ENCODE measurements at regions not wholly inside any gene's neighbourhood (a gene's known extent, or its start where the extent isn't known, plus 50 kb on each side); places are given as distances from the start of the nearest gene placed in this dataset.

DNA sequence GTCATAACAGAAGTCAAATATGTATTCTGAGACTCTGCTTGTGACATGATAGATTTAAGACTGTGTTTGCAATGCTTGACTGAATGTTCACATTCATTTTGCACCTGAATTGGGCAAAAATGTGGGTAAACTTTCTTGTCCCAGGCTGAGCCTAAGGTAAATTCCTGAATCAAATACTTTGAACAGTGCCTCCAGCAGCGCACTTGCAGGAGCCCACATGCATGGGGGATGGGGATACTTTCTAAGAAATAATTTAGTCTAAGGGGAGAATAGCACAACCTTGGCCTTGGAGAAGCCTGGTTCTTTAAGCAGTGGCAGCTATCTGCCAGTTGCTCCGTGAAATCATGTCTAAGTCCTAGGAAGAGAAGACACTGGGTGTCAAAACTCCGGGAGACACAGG lies 163.5 kb upstream of the EGFLAM start:
- no peak overlapping the region for H3K27ac ChIP-seq (ENCODE audit: insufficient read depth, low read length, poor library complexity, severe bottlenecking)
- H3K36me3 Mint-ChIP-seq: no peaks in the 10 kb centered on the region
- H3K27me3 Mint-ChIP-seq: no peaks in the 10 kb centered on the region
- H3K4me1 Mint-ChIP-seq: no peaks in the 10 kb centered on the region
- no peak overlapping the region for H3K27ac Mint-ChIP-seq
- no peak overlapping the region for H3K4me3 ChIP-seq (ENCODE audit: low read depth, low read length)
- no peak for DNase-seq
- no peak overlapping the region for H3K4me3 Mint-ChIP-seq
- H3K27me3 ChIP-seq (ENCODE audit: control insufficient read depth, insufficient read depth, low read length): no peaks in the 10 kb centered on the region
- no peaks in the 10 kb centered on the region for H3K36me3 ChIP-seq (ENCODE audit: control insufficient read depth, insufficient read depth, low read length)
- no peak for ATAC-seq (ENCODE audit: low read depth in 2 of 2)
- no peaks in the 10 kb centered on the region for H3K4me1 ChIP-seq (ENCODE audit: control insufficient read depth, insufficient read depth, low read length, poor library complexity, severe bottlenecking)
- H3K9me3 Mint-ChIP-seq: peaks cover 0 to 3% (median 2%) of the 10 kb centered on the region in 7 donors
- no peaks in the 10 kb centered on the region for H3K9me3 ChIP-seq (ENCODE audit: control insufficient read depth in 2 of 2, low read length in 2 of 2)

DNA sequence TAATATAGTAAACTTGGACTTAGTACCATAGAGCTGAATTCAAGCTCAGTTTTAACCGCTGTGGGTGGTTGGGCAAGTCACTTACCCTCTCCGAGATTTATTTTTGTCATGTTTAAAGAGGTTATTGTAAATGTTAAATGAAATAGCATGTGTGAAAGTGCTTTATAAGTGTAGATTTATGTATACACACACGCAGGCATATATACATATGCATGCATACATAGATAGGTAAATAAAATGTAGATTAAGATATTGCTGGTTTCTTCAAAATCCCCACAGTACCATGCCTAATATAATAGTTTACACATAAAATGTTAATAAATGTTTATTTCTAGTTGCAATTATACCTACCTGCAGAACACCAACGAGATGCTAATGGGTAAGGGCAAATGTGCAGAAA lies 164.5 kb upstream of the EGFLAM start:
- DNase-seq: no peak
- H3K9me3 ChIP-seq (ENCODE audit: control insufficient read depth in 2 of 2, low read length in 2 of 2): no peaks in the 10 kb centered on the region
- H3K4me3 ChIP-seq (ENCODE audit: low read depth, low read length): no peak overlapping the region
- ATAC-seq (ENCODE audit: low read depth in 2 of 2): no peak
- Mint-ChIP-seq H3K27me3 (no peaks in the 10 kb centered on the region), H3K4me3 (no peak overlapping the region), H3K27ac (no peak overlapping the region), H3K9me3 (peaks cover 0 to 5% (median 0%) of the 10 kb centered on the region in 7 donors), H3K4me1 (no peaks in the 10 kb centered on the region), H3K36me3 (no peaks in the 10 kb centered on the region)
- no peak overlapping the region for H3K27ac ChIP-seq (ENCODE audit: insufficient read depth, low read length, poor library complexity, severe bottlenecking)
- H3K27me3 ChIP-seq (ENCODE audit: control insufficient read depth, insufficient read depth, low read length): no peaks in the 10 kb centered on the region
- H3K4me1 ChIP-seq (ENCODE audit: control insufficient read depth, insufficient read depth, low read length, poor library complexity, severe bottlenecking): no peaks in the 10 kb centered on the region
- no peaks in the 10 kb centered on the region for H3K36me3 ChIP-seq (ENCODE audit: control insufficient read depth, insufficient read depth, low read length)

DNA sequence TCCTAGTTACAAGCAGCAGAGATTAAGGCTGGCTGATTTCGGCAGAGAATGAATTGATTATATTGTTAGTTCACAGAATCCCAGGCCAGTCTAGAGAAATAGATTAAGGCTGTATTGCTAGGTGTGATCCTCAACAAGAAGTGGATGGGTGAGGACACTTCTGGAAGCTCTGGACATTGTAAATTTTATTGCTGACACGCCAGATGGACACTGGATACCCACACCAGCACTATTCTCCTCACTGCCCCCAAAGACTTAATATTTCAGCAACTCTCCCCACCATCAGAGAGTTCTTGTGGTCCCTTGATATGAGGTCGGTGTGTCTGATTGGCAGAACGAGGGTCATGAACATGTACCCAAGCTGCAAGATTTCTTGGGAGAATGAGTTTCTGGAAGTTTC lies 171.6 kb upstream of the EGFLAM start:
- Histone ChIP-seq H3K27me3 (ENCODE audit: control insufficient read depth, insufficient read depth, low read length) (peaks cover 2% of the 10 kb centered on the region), H3K36me3 (ENCODE audit: control insufficient read depth, insufficient read depth, low read length) (no peaks in the 10 kb centered on the region), H3K4me3 (ENCODE audit: low read depth, low read length) (no peak overlapping the region), H3K27ac (ENCODE audit: insufficient read depth, low read length, poor library complexity, severe bottlenecking) (no peak overlapping the region), H3K4me1 (ENCODE audit: control insufficient read depth, insufficient read depth, low read length, poor library complexity, severe bottlenecking) (no peaks in the 10 kb centered on the region), H3K9me3 (ENCODE audit: control insufficient read depth in 2 of 2, low read length in 2 of 2) (no peaks in the 10 kb centered on the region)
- ATAC-seq (ENCODE audit: low read depth in 2 of 2) (no peak), DNase-seq (no peak)
- Mint-ChIP-seq H3K36me3 (no peaks in the 10 kb centered on the region), H3K27me3 (no peaks in the 10 kb centered on the region), H3K4me1 (no peaks in the 10 kb centered on the region), H3K4me3 (no peak overlapping the region), H3K9me3 (peaks cover 0 to 5% (median 3%) of the 10 kb centered on the region in 7 donors), H3K27ac (no peak overlapping the region)

DNA sequence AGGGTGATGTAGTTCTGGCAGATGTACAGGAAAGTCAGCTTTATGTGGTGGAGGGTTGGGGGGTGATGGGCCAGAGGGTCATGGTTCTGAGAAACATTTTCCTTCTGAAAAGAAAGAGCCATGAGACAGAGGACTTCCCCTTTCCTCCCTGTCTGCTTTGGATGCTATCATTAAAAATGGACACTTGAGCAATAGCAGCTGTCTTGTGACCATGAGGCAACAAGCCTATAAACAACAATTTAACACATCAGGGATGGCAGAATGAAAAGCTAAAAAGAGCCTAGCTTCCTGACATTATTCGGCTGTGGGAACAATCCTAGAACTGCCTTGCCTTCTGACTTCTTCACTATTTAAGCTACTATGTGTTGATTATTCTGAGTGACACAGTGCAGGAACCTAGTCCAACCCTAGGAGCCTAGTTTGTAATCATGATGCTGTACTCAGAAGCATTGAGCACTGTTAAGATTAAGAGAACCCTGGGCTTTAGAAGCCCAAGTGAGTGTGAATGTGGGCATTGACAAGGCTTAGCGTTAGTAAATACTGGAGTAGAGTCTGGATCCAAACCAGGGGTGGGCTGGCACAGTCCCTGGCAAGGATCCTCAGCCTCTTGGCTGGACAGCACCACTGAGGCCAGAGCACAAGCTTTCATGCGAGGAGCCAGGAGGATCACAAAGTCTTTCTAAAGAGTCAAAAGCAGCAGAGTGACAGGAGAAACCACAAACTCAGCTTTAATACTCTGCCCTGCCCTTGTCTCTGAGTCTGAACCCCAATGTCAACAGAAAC lies 178.5 kb upstream of the EGFLAM start:
- Mint-ChIP-seq H3K4me3 (no peak overlapping the region), H3K27me3 (no peaks in the 10 kb centered on the region)

DNA sequence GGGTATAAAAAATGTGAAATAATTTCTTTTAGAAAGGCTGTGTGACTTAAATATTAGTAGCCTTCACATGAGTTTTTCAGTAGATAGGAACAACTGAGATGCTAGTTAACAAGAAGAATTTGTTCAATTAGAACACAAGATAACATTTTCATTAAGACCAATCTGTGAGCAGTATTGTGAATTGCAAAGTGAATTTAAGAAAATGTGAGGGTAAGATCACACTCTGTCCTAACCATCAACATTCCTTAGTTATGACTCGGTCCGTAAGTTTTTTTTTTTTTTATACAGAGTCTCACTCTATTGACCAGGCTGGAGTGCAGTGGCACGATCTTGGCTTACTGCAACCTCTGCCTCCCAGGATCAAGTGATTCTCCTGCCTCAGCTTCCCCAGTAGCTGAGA lies 180.2 kb upstream of the EGFLAM start:
- H3K4me3 ChIP-seq (ENCODE audit: low read depth, low read length): no peak overlapping the region
- H3K27me3 ChIP-seq (ENCODE audit: control insufficient read depth, insufficient read depth, low read length): no peaks in the 10 kb centered on the region
- ATAC-seq (ENCODE audit: low read depth in 2 of 2) (no peak), DNase-seq (no peak)
- H3K36me3 ChIP-seq (ENCODE audit: control insufficient read depth, insufficient read depth, low read length): no peaks in the 10 kb centered on the region
- Mint-ChIP-seq H3K4me1 (no peaks in the 10 kb centered on the region), H3K27me3 (no peaks in the 10 kb centered on the region), H3K36me3 (no peaks in the 10 kb centered on the region), H3K27ac (no peak overlapping the region), H3K9me3 (peaks cover 0 to 5% (median 0%) of the 10 kb centered on the region in 7 donors), H3K4me3 (no peak overlapping the region)
- H3K9me3 ChIP-seq (ENCODE audit: control insufficient read depth in 2 of 2, low read length in 2 of 2): no peaks in the 10 kb centered on the region
- H3K4me1 ChIP-seq (ENCODE audit: control insufficient read depth, insufficient read depth, low read length, poor library complexity, severe bottlenecking): no peaks in the 10 kb centered on the region
- no peak overlapping the region for H3K27ac ChIP-seq (ENCODE audit: insufficient read depth, low read length, poor library complexity, severe bottlenecking)

More for the DNA sequence above, 178.5 kb upstream of the EGFLAM start:
- H3K36me3 Mint-ChIP-seq: no peaks in the 10 kb centered on the region
- peaks cover 0 to 4% (median 0%) of the 10 kb centered on the region in 7 donors for H3K9me3 Mint-ChIP-seq
- Histone ChIP-seq H3K27ac (ENCODE audit: insufficient read depth, low read length, poor library complexity, severe bottlenecking) (no peak overlapping the region), H3K4me3 (ENCODE audit: low read depth, low read length) (no peak overlapping the region), H3K9me3 (ENCODE audit: control insufficient read depth in 2 of 2, low read length in 2 of 2) (no peaks in the 10 kb centered on the region), H3K27me3 (ENCODE audit: control insufficient read depth, insufficient read depth, low read length) (no peaks in the 10 kb centered on the region), H3K4me1 (ENCODE audit: control insufficient read depth, insufficient read depth, low read length, poor library complexity, severe bottlenecking) (no peaks in the 10 kb centered on the region), H3K36me3 (ENCODE audit: control insufficient read depth, insufficient read depth, low read length) (no peaks in the 10 kb centered on the region)
- ATAC-seq (ENCODE audit: low read depth in 2 of 2) (no peak), DNase-seq (no peak)
- no peaks in the 10 kb centered on the region for H3K4me1 Mint-ChIP-seq
- no peak overlapping the region for H3K27ac Mint-ChIP-seq

DNA sequence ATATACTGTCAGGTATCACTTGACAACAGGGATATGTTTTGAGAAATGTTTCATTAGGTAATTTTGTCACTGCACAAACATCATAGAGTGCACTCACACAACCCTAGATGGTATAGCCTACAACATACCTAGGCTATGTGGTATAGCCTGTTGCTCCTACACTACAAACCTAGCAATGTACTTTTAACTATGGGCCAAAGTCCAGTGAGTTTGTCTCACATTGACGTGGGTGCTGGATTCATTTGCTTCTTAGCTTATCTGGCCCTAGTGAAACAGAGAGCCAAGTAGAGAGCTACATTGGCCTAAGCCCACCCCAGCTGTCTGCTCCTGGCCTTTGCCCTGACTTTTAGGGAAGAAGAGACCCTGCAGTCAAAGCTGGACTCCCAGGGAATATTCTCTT lies 180.7 kb upstream of the EGFLAM start:
- no peaks in the 10 kb centered on the region for H3K36me3 Mint-ChIP-seq
- H3K27ac Mint-ChIP-seq: no peak overlapping the region
- Histone ChIP-seq H3K36me3 (ENCODE audit: control insufficient read depth, insufficient read depth, low read length) (no peaks in the 10 kb centered on the region), H3K4me1 (ENCODE audit: control insufficient read depth, insufficient read depth, low read length, poor library complexity, severe bottlenecking) (no peaks in the 10 kb centered on the region), H3K27me3 (ENCODE audit: control insufficient read depth, insufficient read depth, low read length) (no peaks in the 10 kb centered on the region), H3K9me3 (ENCODE audit: control insufficient read depth in 2 of 2, low read length in 2 of 2) (no peaks in the 10 kb centered on the region), H3K4me3 (ENCODE audit: low read depth, low read length) (no peak overlapping the region), H3K27ac (ENCODE audit: insufficient read depth, low read length, poor library complexity, severe bottlenecking) (no peak overlapping the region)
- no peaks in the 10 kb centered on the region for H3K4me1 Mint-ChIP-seq
- H3K4me3 Mint-ChIP-seq: no peak overlapping the region
- H3K27me3 Mint-ChIP-seq: no peaks in the 10 kb centered on the region
- DNase-seq: no peak
- peaks cover 0 to 5% (median 0%) of the 10 kb centered on the region in 7 donors for H3K9me3 Mint-ChIP-seq
- no peak for ATAC-seq (ENCODE audit: low read depth in 2 of 2)

DNA sequence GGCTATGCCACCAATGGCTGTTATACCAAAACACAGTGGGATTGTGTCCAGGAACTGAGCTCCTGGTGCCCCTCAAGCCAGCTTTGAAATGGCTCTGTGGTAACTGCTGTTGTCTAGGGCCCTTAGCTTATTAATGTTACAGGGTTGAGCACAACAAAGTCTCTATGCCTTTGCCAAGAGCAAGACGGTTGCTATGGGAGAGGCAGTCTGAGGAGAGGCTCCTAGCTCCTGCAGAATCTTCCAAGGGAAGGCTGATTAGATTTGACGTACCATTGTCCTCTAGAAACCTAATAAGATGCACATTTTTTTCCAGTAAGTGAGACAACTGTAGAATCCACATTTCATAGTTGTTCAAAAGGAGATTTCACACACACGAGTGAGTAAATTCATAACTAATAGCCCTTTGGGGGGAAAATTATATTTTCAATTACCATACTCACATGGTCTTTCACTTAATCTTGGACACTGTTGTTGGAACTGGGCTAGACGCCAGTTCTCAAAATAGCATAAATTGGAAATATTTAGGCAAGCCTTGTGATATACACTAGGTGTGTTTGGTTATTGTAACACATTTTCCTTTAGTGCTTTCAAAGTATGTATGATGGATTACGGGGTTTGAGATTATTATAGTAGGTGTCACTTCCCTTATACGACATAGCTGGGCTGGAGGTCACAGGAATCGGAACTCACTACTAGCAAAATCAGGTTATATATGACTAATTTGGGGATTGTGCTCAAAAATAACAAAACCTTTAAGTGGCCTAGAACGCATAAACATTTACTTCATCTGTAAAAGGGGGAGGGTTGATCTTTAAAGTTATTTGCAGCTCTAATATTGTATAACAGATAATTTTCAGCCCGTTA lies 186.3 kb upstream of the EGFLAM start:
- DNase-seq: no peak
- H3K36me3 Mint-ChIP-seq: no peaks in the 10 kb centered on the region
- no peaks in the 10 kb centered on the region for H3K9me3 ChIP-seq (ENCODE audit: control insufficient read depth in 2 of 2, low read length in 2 of 2)
- no peak overlapping the region for H3K4me3 ChIP-seq (ENCODE audit: low read depth, low read length)
- H3K27me3 Mint-ChIP-seq: no peaks in the 10 kb centered on the region
- no peaks in the 10 kb centered on the region for H3K4me1 Mint-ChIP-seq
- no peak overlapping the region for H3K27ac Mint-ChIP-seq
- H3K4me3 Mint-ChIP-seq: no peak overlapping the region
- H3K27ac ChIP-seq (ENCODE audit: insufficient read depth, low read length, poor library complexity, severe bottlenecking): no peak overlapping the region
- H3K9me3 Mint-ChIP-seq: peaks cover 0 to 5% (median 0%) of the 10 kb centered on the region in 7 donors
- H3K36me3 ChIP-seq (ENCODE audit: control insufficient read depth, insufficient read depth, low read length): no peaks in the 10 kb centered on the region
- H3K4me1 ChIP-seq (ENCODE audit: control insufficient read depth, insufficient read depth, low read length, poor library complexity, severe bottlenecking): no peaks in the 10 kb centered on the region
- no peak for ATAC-seq (ENCODE audit: low read depth in 2 of 2)
- H3K27me3 ChIP-seq (ENCODE audit: control insufficient read depth, insufficient read depth, low read length): no peaks in the 10 kb centered on the region

Measured in CD4-positive, CD25-positive, alpha-beta regulatory T cell (primary cell).